Rectal smooth muscle tissue (tissue), 1 donor: ENCODE measurements at regions not wholly inside any gene's neighbourhood (a gene's known extent, or its start where the extent isn't known, plus 50 kb on each side); places are given as distances from the start of the nearest gene placed in this dataset.
"Not testable (repeated sequence)": the region's sequence is repeated elsewhere in the genome, so short reads cannot be mapped to it uniquely, and the experiment has no call there.

Experiments
- H3K27ac ChIP-seq: one replicate; pipeline ENCODE4 v1.7.0; 2013; ENCODE audit warnings: low read depth, low read length, inconsistent platforms
- H3K27me3 ChIP-seq: one replicate; pipeline ENCODE4 v1.7.0; 2013; ENCODE audit warnings: low read length; ENCODE audit not compliant: control insufficient read depth, insufficient read depth
- H3K36me3 ChIP-seq: one replicate; pipeline ENCODE4 v1.7.0; 2013; ENCODE audit warnings: low read length; ENCODE audit not compliant: control insufficient read depth, insufficient read depth
- H3K4me1 ChIP-seq: one replicate; pipeline ENCODE4 v1.7.0; 2013; ENCODE audit warnings: low read length; ENCODE audit not compliant: control insufficient read depth, insufficient read depth
- H3K4me3 ChIP-seq: one replicate; pipeline ENCODE4 v1.7.0; 2013; ENCODE audit warnings: low read length
- H3K9ac ChIP-seq: one replicate; pipeline ENCODE4 v1.7.0; 2013; ENCODE audit warnings: low read length

DNA sequence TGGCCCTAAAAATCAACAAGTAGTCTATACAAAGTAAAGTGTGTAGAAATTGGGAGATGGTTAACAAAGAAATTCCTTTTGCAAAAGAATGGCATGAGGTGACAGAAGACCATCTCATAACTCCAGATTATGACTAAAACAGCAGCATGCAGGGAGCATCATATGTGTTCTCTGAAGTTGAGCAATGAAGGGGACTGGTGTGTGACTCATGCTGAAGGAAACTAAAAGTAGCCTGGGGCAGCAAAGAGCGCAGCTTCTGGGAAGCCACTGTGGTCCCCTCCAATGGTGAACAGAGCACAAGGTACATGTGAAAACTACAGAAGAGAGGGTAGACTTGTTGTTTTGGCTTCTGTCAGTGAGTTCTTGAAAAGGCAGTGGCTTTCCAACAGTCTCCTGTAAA is 133.4 kb downstream of the MACC1 start:
- Histone ChIP-seq H3K36me3 (no peaks in the 10 kb centered on the region), H3K4me1 (peaks cover 9% of the 10 kb centered on the region), H3K27me3 (no peaks in the 10 kb centered on the region), H3K9ac (no peak overlapping the region), H3K27ac (no peak overlapping the region), H3K4me3 (no peak overlapping the region)

DNA sequence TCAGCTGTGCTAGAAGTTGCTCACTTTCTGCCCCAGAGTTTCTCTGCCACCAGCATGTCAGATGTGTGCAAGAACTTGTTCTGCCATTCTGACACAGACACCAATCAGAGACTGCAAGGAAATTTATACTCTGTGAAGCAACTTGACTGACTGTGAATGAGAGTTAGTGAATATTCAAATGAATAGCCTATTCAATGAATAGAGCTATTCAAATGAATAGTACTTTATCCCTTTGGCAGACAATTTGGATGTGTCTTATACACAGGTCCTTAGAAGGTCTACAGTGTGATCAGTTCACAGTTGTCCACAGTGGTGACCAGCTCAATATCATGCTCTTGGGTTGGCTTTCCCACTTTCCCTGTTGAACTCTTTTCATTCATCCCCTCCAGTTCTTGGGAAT is 138.1 kb downstream of the MACC1 start:
- no peaks in the 10 kb centered on the region for H3K36me3 ChIP-seq
- no peak overlapping the region for H3K9ac ChIP-seq
- H3K4me3 ChIP-seq = no peak overlapping the region
- peaks cover 7% of the 10 kb centered on the region for H3K4me1 ChIP-seq
- no peaks in the 10 kb centered on the region for H3K27me3 ChIP-seq
- no peak overlapping the region for H3K27ac ChIP-seq

GRCh38 chr7:20076835-20077234 is 140.3 kb downstream of the MACC1 start:
- no peak overlapping the region for H3K9ac ChIP-seq
- no peaks in the 10 kb centered on the region for H3K27me3 ChIP-seq
- no peaks in the 10 kb centered on the region for H3K36me3 ChIP-seq
- no peak overlapping the region for H3K27ac ChIP-seq
- peak overlapping the region; percentile 36 for H3K4me3 ChIP-seq
- peaks cover 7% of the 10 kb centered on the region for H3K4me1 ChIP-seq

GRCh38 chr7:20075992-20076820 is 141.0 kb downstream of the MACC1 start:
- Histone ChIP-seq H3K9ac (no peak overlapping the region), H3K36me3 (no peaks in the 10 kb centered on the region), H3K27ac (no peak overlapping the region)

DNA sequence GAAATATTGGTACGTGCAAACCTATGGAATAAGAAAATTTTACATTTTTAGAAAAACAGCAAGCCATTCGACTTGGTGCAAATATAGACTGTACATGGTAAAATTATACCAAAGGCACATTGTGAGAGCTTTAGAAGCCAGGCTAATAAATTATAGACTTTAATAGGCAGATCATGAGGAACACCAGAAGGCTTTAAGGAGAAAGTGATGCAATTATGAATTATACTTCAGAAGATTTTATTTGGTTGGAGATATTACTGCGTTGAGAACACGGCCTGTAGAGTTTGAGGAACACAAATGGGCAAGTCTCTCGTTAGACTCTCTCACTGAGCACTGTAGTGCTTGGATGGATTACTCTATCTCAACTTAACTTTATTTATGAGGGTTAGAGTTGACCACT is 141.7 kb downstream of the MACC1 start:
- Histone ChIP-seq H3K4me1 (peaks cover 7% of the 10 kb centered on the region), H3K9ac (no peak overlapping the region), H3K27ac (no peak overlapping the region), H3K4me3 (no peak overlapping the region), H3K27me3 (no peaks in the 10 kb centered on the region), H3K36me3 (no peaks in the 10 kb centered on the region)

More at GRCh38 chr7:20075992-20076820, 141.0 kb downstream of the MACC1 start:
- Histone ChIP-seq H3K27me3 (no peaks in the 10 kb centered on the region), H3K4me1 (peaks cover 7% of the 10 kb centered on the region), H3K4me3 (peak overlapping the region; percentile 36)

DNA sequence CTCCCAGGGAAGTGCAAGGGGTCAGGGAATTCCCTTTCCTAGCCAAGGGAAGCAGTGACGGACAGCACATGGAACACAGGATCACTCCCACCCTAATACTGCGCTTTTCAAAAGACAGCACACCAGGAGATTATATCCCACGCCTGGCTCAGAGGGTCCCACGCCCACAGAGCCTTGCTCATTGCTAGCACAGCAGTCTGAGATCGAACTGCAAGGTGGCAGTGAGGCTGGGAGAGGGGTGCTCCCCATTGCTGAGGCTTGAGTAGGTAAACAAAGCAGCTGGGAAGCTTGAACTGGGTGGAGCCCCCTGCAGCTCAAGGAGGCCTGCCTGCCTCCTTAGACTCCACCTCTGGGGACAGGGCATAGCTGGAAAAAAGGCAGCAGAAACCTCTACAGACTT is 149.2 kb downstream of the MACC1 start:
- not testable (repeated sequence) for H3K9ac ChIP-seq, H3K4me3 ChIP-seq, H3K36me3 ChIP-seq, H3K4me1 ChIP-seq, H3K27me3 ChIP-seq, H3K27ac ChIP-seq

- Histone ChIP-seq H3K9ac (no peak overlapping the region), H3K4me3 (no peak overlapping the region), H3K4me1 (no peaks in the 10 kb centered on the region), H3K27ac (no peak overlapping the region), H3K27me3 (no peaks in the 10 kb centered on the region), H3K36me3 (no peaks in the 10 kb centered on the region)
Observed at GRCh38 chr7:20064974-20065862, 152.0 kb downstream of the MACC1 start.

DNA sequence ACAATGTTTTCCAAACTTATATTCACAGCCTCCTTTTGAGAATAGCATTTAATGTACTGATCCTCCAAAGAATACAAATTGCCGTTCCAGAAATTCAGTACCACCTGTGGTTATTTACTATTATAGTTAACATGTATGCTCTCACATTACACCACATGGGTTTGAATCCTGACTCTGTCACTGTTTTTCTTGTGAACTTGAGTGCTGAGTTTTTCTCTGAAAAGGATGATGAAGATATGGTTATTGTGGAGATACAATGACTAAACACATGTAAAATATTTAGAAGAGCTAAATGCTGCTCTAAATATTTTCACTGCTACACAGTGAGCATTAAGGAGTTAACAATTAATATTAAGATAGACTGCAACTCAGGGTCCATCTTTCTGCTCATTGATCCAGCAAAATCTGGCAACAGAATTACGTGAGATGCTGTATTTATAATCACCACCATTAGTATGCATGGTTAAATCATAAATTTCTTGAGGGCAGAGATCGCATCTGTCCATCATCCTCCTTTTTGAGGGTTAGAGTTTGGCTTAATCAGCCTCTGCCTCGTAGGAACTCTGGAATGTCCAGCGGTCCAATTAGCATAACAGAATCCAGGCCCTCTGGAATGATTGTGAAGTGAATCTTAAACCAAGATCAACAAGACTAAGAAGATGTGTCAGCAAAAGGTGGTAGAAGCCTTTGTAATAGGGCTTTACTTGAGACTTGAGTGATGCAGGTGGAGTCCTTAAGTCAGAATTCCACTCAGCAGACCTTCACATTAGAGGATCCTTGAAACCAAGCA is 152.8 kb downstream of the MACC1 start:
- Histone ChIP-seq H3K27me3 (no peaks in the 10 kb centered on the region), H3K9ac (no peak overlapping the region), H3K27ac (no peak overlapping the region), H3K36me3 (no peaks in the 10 kb centered on the region), H3K4me1 (no peaks in the 10 kb centered on the region), H3K4me3 (no peak overlapping the region)

DNA sequence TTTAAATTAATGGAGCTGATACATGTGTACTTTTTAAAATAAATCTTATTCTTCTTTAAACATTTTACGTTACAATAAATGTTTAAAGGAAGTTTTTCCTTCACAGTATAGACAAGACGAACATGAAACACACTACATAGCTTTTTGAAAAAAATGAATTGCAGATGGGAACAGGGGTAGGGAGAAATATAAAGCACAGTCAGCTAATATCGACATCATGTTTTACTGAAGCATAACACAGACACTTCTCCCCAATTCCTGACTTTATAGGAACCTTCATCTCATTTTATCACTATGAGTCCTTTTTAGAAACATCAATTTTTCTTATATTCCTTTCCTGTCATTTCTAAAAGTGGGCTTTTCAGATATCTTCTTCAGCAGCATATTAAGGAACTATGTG is 153.5 kb downstream of the MACC1 start:
- no peak overlapping the region for H3K4me3 ChIP-seq
- H3K9ac ChIP-seq = no peak overlapping the region
- H3K27me3 ChIP-seq = no peaks in the 10 kb centered on the region
- no peaks in the 10 kb centered on the region for H3K4me1 ChIP-seq
- H3K36me3 ChIP-seq = no peaks in the 10 kb centered on the region
- no peak overlapping the region for H3K27ac ChIP-seq

- Histone ChIP-seq H3K27me3 (no peaks in the 10 kb centered on the region), H3K4me1 (no peaks in the 10 kb centered on the region), H3K27ac (no peak overlapping the region), H3K9ac (no peak overlapping the region), H3K36me3 (no peaks in the 10 kb centered on the region), H3K4me3 (no peak overlapping the region)
Observed at GRCh38 chr7:20062932-20063331, 154.3 kb downstream of the MACC1 start.

DNA sequence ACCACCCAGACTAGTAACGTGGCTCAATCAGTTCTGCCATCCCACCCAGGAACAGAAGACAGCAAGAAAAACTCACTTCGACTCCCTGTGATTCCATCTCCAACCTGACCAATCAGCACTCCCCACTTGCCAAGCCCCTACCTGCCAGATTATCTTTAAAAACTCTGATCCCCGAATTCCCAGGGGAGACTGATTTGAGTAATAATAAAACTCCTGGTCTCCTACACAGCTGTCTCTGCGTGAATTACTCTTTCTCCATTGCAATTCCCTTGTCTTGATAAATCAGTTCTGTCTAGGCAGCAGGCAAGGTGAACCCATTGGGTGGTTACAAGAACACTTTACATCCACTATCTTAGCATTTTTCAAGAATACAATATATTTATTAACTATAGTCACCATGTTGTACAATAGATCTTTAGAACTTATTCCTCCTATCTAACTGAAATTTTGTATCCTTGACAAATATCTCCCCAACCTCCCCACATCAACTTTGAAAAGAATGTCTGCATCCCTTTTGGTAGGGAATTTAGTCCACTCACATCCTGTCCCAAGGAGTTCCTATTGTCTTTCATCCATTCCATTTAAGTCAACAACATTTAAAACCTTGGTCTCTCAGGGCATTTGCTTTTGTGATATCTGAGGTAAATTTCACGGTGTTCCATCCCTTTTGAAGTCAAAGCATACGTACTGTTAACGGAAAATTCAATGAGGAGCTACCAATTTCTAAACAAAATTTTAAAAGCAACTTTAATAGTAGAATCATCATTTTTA is 163.7 kb downstream of the MACC1 start:
- H3K9ac ChIP-seq = no peak overlapping the region
- H3K36me3 ChIP-seq = no peaks in the 10 kb centered on the region
- H3K4me1 ChIP-seq = no peaks in the 10 kb centered on the region
- no peak overlapping the region for H3K27ac ChIP-seq
- H3K4me3 ChIP-seq = no peak overlapping the region
- H3K27me3 ChIP-seq = no peaks in the 10 kb centered on the region
